ENCODE measurements at regions not wholly inside any gene's neighbourhood (a gene's known extent, or its start where the extent isn't known, plus 50 kb on each side); places are given as distances from the start of the nearest gene placed in this dataset.

DNA sequence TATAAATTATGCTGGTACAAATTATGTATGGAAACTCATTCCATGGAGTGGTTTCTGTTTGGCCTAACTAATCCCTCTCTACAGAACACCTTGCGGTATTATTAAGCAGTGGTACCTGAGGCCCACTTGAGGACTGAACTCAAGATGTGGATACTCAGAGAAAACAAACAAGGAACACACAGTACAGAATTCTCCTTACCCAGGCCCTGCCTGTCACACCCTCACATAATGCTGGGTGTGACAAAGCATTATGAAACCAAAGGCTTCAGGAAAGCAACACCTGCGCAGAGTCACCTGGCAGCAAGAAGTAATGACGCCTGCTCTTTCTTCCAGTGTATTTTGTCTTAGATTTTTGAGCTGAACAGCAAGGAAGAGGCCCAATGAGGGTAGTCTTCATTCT, 264.7 kb downstream of the PAX3 start:
- Histone ChIP-seq H3K27me3 (ENCODE audit: control insufficient read depth, insufficient read depth, low read length) (no peaks in the 10 kb centered on the region), H3K36me3 (ENCODE audit: control insufficient read depth, insufficient read depth, low read length) (no peaks in the 10 kb centered on the region), H3K4me3 (ENCODE audit: low read depth, low read length) (no peak overlapping the region)
- CTCF ChIA-PET = interaction anchor here (7.7 kb wide), 1 partner anchor 9 kb away, joined by 49 read pairs; no protein-coding TSS in a partner anchor
- TF ChIP-seq CTCF (IDR thresholded peaks at IDR 0.05; ENCODE audit: insufficient read depth, low read depth, low read length) = no peak
- POLR2A ChIA-PET = no interaction called here
- no peak for DNase-seq (ENCODE audit: low read depth)

- DNase-seq (ENCODE audit: low read depth) = no peak
- H3K27me3 ChIP-seq (ENCODE audit: control insufficient read depth, insufficient read depth, low read length) = no peaks in the 10 kb centered on the region
- ChIA-PET CTCF (interaction anchor here (7.7 kb wide), 1 partner anchor 9 kb away, joined by 49 read pairs; no protein-coding TSS in a partner anchor), POLR2A (no interaction called here)
- H3K36me3 ChIP-seq (ENCODE audit: control insufficient read depth, insufficient read depth, low read length) = no peaks in the 10 kb centered on the region
- TF ChIP-seq CTCF (IDR thresholded peaks at IDR 0.05; ENCODE audit: insufficient read depth, low read depth, low read length) = no peak
- H3K4me3 ChIP-seq (ENCODE audit: low read depth, low read length) = no peak overlapping the region
Measured at GRCh38 chr2:222033541-222033940, 265.3 kb downstream of the PAX3 start.

- POLR2A ChIA-PET = no interaction called here
- CTCF ChIA-PET = interaction anchor here (0.7 to 3.8 kb wide), 10 partner anchors 9 to 592 kb away, joined by 3 to 49 read pairs (median 5); no protein-coding TSS in a partner anchor
Measured at GRCh38 chr2:222025881-222026271, 272.9 kb downstream of the PAX3 start.

DNA sequence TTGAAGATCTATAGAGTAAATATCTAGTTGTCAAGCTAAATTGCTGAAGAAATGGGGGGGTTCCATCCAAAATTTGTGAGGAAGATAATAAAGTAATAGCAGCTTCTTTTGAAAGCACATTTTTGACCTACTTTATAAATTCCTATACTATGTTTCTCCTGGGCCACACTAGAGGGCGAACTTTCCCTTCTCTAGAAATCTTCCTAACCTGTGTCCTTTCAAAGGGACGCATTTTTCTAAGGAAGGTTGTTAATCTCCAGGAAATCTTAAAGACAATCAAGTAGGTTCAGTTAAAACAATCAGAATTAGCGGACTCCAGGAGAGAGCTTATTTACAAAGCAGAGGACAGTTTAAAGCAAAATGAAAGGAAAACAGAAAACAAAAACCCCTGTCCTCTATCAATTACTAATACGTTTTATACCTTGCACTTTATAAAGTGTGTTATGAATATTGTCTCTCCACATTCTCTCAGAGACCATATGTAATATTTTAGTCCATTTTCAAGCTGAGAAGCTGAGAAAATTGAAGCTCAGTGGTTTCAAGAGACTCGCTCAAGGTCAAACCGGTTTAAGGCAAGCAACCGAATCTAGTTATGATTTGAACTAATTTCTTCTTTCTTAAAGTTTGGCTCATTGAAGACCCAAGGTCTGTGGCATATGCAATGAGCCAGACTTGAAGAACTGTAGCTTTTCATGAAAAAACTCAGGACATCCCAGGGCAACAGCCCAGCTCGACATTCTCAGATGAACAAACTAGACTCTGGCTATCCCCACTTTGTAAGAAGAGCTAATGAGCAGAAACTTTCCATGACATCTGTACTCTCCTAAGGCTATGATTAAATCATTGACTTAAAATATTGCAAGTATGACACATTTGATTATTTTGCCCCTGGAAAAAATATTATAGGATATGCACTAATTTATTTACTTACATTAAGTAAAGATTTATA, 273.6 kb downstream of the PAX3 start:
- H3K4me3 ChIP-seq (ENCODE audit: low read depth, low read length) = no peak overlapping the region
- DNase-seq (ENCODE audit: low read depth) = no peak
- POLR2A ChIA-PET = no interaction called here
- TF ChIP-seq CTCF (IDR thresholded peaks at IDR 0.05; ENCODE audit: insufficient read depth, low read depth, low read length) = peak; percentile 79
- no peaks in the 10 kb centered on the region for H3K36me3 ChIP-seq (ENCODE audit: control insufficient read depth, insufficient read depth, low read length)
- H3K27me3 ChIP-seq (ENCODE audit: control insufficient read depth, insufficient read depth, low read length) = 0 out of 2 replicates have a peak, but pooled peaks cover 1% of the 10 kb centered on the region
- CTCF ChIA-PET = interaction anchor here (0.7 to 3.8 kb wide), 16 partner anchors 9 to 887 kb away, joined by 3 to 49 read pairs (median 4); no protein-coding TSS in a partner anchor

More at GRCh38 chr2:222025881-222026271, 272.9 kb downstream of the PAX3 start:
- TF ChIP-seq CTCF (IDR thresholded peaks at IDR 0.05; ENCODE audit: insufficient read depth, low read depth, low read length) = no peak
- Histone ChIP-seq H3K4me3 (ENCODE audit: low read depth, low read length) (no peak overlapping the region), H3K27me3 (ENCODE audit: control insufficient read depth, insufficient read depth, low read length) (0 out of 2 replicates have a peak, but pooled peaks cover 1% of the 10 kb centered on the region), H3K36me3 (ENCODE audit: control insufficient read depth, insufficient read depth, low read length) (no peaks in the 10 kb centered on the region)
- no peak for DNase-seq (ENCODE audit: low read depth)

GRCh38 chr2:222017252-222017850, 281.4 kb downstream of the PAX3 start:
- DNase-seq (ENCODE audit: low read depth) = no peak
- H3K4me3 ChIP-seq (ENCODE audit: low read depth, low read length) = no peak overlapping the region
- ChIA-PET CTCF (interaction anchor here (1.4 kb wide), 1 partner anchor 8 kb away, joined by 5 read pairs; no protein-coding TSS in a partner anchor), POLR2A (no interaction called here)
- H3K27me3 ChIP-seq (ENCODE audit: control insufficient read depth, insufficient read depth, low read length) = no peaks in the 10 kb centered on the region
- H3K36me3 ChIP-seq (ENCODE audit: control insufficient read depth, insufficient read depth, low read length) = no peaks in the 10 kb centered on the region
- TF ChIP-seq CTCF (IDR thresholded peaks at IDR 0.05; ENCODE audit: insufficient read depth, low read depth, low read length) = no peak

Measured in BJ (cell line).